CD4-positive, alpha-beta T cell treated with Interleukin-10 for 1 hour (primary cell): ENCODE measurements at regions not wholly inside any gene's neighbourhood (a gene's known extent, or its start where the extent isn't known, plus 50 kb on each side); places are given as distances from the start of the nearest gene placed in this dataset.
"Not testable (repeated sequence)": the region's sequence is repeated elsewhere in the genome, so short reads cannot be mapped to it uniquely, and the experiment has no call there.

Experiments
- DNase-seq: peaks from one replicate; pipeline ENCODE4 v3.0.0-alpha.2; 2020

DNA sequence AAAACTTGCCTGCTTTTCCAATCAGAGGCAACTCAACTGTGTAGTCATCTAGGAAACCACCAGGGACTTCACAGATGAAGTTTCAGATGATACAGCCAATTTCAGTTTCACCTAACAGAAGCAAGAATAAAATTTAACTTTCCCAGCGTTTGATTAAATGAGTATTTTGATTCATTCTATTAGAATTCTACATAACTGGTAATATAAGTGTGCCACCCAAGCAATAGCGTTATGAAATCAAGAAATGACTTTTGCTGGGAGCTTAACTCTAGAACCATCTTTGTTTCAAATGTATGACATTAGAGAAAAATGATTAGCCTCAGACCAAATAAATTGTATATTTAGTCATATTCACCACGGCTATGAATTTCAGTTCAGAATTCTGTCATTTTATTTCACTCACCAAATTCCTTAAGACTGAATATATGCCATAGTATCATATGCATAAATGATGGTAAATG lies 239.3 kb downstream of the NRIP1 start:
- DNase-seq: no peak

DNA sequence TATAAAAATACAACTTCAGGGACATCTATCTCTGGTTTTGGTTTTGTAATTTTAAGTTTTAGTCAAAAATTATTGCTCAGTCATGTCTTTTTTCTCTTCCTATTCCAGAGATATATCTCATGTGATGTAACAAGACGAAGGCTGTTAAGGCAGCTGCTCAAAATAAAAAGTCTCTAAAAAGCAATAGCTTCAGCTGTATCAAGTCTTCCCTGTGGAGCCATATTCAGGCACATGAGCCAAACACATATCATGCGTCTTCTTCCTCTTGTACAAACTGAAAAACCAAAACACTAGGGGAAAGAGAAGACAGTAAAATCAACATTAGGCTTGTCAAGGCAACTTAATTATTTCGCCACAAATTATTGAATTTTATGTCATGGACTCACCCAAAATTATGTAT lies 240.7 kb downstream of the NRIP1 start:
- no peak for DNase-seq

DNA sequence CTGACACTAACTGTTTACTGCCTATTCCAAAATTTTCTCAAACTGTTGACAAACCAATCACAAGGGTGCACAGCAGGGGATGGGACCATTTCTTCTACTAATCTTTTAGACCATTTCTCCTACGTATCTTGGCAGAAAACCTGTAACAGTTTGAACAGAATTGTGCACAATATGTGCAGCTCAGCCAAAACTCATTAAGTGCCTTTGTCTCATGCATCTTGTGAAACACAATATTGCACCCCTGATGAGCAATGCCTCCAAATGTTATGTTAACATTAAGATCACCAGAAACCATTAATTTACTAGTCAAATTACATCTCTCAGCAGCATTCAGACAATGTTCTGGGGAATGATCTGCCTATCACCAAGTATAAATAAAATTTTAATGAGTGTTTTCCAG lies 247.5 kb downstream of the NRIP1 start:
- no peak for DNase-seq

DNA sequence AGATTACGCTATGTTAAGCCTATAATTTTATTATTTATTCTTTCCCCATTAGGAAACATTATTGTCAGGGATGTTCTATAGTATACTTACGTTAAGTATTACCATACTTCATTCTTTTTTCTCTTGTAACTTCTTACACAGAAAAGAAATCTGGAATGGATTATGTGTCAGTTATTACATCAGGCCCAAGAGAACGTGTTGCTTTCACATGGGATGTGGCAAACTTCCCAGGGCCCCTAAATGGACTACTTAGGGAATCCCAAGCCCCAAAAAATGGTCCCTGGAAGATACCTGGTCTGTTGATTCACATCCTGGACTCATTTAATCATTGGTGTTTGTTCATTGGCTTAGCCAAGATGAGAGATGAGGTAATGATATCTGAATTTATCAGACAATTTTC lies 249.8 kb downstream of the NRIP1 start:
- no peak for DNase-seq

DNA sequence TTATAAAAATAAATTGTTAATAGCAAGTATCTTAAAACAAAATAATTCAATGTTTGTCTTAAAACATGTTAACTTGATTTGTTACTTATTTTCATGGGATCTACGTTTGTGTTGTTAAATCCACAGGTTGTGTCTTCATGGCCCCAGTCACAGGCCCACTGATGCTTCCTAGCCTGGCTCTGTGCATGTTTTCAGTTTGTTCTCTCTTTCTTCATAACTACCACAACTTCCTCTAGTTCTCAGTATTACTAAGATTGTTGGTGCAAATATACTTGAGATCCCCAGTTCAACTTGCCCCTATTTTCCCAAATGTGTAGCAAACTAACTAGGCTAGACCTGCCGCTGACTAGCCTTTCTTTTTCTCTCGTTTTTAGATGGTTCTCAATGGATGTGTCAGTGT lies 250.5 kb downstream of the NRIP1 start:
- no peak for DNase-seq

DNA sequence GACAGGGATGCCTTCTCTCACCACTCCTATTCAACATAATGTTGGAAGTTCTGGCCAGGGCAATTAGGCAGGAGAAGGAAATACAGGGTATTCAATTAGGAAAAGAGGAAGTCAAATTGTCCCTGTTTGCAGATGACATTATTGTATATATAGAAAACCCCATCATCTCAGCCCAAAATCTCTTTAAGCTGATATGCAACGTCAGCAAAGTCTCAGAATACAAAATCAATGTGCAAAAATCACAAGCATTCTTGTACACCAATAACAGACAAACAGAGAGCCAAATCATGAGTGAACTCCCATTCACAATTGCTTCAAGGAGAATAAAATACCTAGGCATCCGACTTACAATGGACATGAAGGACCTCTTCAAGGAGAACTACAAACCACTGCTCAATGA lies 258.1 kb upstream of the SAMSN1 start:
- DNase-seq: not testable (repeated sequence)

DNA sequence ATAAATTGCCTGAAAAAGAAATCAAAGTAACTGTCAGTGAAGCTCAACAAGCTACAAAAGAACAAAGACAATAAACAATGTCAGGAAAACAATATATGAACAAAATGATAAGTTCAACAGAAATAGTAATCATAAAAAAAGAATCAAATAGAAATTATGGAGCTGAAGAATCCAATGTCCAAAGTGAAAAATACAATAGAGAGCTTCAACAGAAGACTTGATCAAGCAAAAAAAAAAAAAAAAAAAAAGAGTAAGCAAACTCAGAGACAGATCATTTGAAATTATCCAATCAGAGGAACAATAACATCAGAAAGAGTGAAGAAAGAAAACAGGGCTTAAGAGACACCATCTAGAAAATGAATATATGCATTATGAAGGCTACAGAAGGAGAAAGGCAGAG lies 251.4 kb upstream of the SAMSN1 start:
- DNase-seq: no peak

DNA sequence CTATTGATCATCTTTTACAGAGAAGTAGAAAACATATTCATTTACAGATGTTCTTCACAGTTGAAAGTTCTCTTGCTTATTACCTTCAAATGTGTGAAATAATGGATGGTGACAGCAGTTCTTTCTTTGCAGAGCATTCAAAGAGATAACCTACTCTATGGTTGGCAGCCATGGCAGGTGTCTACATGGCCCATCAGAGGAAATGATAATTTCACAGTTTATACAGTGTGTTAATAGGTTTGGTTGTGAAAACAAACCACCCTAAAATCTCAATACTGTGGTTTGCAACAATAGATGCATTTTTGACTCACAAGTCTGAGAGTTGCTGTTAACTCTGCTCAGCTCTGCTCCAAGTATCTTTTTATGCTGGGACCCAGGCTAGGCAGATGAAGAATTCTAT lies 241.2 kb upstream of the SAMSN1 start:
- no peak for DNase-seq

DNA sequence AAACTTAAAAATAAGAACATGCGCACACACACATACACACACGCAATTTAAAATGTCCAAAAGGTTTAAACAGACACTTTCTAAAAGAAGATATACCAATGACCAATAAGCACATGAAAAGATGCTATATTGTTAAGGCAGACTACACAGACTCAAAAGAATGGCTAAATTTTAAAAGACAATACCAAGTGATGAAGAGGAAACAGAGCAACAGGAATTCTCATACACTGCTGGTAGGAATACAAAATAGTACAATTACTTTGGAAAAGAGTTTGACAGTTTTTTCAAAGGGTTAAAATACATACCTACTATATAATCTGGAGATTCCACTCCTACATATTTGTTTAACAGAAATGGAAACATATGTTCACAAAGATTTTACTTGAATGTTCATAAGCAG lies 239.6 kb upstream of the SAMSN1 start:
- DNase-seq: no peak

DNA sequence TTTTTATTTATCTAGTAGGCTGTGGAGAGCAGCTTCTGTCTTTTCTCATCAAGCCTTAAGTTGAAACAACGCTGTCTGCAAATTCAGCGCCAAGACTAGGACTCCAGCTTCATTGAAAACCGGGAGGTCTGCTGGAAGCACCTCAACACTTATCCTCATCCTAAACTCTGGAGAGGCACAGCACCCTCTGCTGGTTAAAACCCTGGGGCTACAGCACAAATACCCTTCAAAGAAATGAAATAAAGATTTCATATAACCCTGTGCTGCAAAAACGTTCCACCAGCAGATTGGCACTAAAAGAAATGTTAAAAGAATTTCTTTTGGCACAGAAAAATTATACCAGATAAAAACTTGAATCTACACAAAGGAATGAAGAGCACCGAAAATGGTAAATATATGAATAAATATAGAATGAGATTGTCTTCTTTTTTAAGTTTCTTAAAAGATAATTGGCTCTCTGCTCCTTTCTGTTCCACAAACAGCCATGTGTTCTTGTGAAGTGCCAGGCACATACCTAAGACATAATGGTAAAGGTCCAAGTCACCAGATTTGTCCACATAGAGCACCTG lies 227.7 kb upstream of the SAMSN1 start:
- peak; percentile 59 for DNase-seq

DNA sequence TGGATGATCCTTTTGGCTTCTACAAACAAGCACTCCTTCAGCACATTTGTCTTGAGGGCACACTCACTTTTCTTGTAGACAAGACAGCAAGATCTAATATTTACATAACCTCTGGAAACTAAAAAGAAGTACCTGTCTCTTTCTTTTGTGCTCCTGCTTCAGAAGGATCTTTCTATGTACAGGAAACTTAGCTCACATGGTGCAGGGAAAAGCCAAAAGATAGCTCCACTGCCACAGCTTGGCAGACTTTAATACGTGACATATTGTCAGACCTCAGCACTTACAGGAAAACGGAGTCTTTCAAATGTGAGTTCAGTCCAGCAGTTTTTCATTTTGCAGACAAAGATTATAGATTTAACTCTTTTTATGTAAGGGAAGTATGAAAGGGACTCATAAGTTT lies 225.5 kb upstream of the SAMSN1 start:
- no peak for DNase-seq

DNA sequence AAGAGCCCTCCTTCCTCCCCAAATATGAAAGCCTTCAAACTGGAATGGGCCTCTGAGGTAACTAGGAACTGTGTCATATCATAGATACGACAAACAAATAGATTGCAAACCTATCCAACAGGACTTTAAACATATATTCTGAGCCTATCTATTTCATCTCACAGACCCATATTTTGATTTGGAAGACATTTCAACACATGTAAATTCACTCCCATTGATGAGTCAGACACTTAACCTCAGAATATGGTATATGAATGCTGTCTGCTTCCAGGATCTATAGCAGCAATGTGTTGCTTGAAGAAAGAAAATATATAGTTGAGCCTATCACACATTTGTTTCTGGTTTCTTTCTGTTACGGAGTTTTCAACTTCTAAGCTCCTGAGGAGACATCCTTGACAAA lies 221.9 kb upstream of the SAMSN1 start:
- no peak for DNase-seq

DNA sequence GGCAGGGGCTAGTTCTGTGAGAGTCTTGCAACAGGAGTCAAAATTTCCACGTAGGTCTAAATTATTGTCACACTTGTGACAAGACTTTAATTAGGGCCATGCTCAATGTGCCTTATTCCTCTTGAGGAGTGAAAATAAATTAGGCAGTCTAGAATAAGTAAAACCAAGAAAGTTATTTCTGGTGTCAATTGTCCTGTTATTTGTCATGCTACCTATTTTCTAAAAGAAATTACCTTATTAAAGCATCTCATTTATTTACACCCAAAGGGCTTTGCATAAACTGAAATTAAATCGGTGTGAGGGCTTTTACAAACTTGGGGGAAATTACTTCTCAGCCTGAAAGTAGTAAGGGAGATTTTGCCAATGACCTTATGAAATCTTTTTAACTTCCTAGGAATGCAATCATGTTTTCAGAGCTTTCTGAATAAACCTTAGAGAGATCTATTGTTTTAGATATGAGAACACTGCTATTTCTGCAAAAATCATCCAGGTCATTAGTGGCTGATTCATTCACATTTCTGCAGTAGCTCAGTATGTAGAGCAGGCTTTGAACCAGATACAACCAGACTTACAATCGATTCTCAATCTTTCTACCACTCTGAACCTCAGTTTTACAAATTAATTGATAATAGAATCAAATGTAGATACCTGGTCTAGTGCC lies 221.2 kb upstream of the SAMSN1 start:
- no peak for DNase-seq

DNA sequence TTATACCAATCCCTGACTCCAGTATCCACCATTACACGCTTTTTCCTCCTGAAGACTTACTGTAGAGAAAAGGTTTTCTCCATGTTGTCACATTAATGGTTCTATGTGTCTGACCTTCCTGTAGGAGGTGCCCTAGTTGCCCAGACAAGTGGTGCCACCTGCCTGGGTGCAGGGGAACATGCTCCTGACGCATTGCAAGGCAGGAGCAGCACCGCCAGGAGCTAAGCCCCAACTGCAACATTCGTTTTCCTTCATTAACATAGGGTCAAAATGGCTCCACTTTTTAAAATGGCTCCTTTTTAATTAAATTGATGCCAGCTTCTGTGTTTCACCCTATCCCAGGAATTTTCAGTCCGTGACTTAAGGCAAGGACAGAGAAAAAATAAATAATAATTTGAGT lies 220.1 kb upstream of the SAMSN1 start:
- no peak for DNase-seq

DNA sequence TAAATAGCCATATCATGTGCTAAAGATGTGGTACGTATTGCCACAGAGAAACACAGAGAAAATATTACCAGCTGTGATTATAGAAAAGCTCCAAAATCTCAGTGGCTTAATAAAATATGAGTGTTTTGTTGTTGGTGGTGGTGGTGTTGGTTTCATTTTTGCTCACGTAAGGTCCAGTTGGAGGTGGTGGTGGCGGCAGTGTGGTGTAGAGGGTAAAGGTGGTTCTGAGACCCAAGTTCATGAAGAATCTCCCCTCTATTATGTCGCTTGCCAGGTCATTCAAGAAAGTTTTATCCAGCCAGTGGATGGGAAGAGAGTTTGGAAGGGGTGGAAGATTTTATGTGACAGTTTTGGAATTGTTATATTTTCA lies 217.6 kb upstream of the SAMSN1 start:
- DNase-seq: no peak

DNA sequence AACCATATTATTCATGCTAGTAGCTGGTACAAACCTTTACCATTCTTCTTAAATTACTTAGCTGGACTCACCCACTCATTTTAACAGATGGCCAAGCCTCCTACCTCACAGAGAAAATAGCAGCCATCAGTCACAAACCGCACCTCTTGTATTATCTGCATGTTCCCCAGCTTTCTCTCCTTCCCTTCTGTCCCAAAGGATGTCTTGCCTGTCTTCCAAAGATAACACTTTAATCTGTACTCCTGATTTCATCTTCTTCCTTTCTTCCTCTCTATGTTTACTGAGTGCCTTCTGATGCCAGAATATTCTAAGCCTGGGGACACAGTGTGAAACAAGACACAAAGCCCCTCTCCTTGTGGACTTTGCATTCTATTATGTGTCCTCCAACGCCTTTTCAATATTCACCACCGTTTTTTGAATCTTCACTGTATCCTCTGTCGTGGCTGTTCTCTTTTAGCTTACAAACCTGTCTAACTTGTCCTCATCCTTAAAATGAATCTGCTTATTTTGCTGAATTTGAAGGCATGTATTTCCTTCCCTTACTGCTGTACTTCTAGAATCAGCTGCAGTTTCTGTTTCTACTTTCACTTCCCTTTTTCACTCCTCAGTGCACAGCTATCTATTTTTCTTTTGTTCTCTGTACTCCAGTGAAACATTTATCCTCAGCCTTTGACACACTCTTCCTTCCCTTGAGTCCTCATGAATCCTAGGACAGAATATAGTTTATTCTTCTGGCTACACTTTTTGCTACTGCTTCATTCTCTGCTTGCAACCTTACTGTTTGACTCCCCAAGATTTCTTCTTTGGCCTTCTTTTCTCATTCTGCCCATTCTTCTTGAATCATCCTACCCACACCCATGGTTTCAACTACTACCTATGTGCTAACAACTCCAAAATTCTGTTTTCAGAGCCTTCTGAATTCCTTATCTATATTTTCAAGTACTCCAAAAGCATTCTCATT lies 216.9 kb upstream of the SAMSN1 start:
- peak; percentile 5 for DNase-seq

DNA sequence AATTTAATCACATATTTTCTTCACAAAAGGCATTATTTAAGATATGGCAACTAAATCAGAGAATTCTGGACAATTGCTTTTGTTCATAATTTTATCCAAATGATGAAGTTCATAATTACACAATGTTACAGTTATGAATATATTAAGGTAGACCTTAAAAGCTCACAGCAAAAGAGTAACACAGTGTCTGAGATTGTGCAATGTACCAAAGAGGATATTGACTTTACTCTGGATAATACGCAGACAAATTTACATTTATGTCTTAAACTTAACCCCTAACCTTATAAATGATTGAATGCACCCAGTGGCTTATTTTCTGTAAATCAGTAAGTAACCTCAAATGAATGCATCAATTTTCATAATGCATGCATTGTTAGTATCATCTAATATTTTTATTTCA lies 216.2 kb upstream of the SAMSN1 start:
- no peak for DNase-seq

DNA sequence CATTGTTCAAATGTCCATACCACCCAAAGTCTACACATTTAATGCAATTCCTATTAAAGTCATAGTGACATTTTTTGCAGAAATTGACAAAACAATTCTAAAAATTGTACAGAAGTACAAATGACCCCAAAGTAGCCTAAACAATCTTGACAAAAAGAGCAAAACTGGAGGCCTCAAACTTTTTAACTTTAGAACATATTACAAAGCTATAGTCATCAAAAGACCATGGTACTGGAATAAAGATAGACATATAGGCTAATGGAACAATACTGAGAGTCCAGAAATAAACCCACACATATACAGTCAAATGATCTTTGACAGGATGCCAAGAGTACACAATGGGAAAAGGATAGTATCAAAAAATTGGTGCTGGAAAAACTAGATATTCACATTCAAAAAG lies 213.2 kb upstream of the SAMSN1 start:
- DNase-seq: no peak

DNA sequence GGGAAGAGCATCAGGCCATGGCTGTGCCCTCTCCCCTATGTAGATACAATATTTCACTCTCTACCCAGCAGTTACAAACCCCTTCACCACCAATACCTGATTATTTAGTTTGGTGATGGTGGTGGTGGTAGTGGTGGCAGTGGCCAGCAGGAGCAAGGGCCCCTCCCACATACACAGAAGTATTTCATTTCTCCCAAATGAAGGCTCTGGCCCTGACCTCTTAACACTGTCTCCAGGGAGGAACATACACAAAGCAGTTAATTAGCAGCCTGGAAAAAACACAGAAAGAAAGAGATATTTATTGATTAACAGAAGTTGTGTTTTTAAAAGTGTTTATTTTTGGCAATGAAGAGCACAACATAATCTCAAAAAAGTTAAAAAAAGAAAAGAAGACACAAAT lies 212.7 kb upstream of the SAMSN1 start:
- no peak for DNase-seq

DNA sequence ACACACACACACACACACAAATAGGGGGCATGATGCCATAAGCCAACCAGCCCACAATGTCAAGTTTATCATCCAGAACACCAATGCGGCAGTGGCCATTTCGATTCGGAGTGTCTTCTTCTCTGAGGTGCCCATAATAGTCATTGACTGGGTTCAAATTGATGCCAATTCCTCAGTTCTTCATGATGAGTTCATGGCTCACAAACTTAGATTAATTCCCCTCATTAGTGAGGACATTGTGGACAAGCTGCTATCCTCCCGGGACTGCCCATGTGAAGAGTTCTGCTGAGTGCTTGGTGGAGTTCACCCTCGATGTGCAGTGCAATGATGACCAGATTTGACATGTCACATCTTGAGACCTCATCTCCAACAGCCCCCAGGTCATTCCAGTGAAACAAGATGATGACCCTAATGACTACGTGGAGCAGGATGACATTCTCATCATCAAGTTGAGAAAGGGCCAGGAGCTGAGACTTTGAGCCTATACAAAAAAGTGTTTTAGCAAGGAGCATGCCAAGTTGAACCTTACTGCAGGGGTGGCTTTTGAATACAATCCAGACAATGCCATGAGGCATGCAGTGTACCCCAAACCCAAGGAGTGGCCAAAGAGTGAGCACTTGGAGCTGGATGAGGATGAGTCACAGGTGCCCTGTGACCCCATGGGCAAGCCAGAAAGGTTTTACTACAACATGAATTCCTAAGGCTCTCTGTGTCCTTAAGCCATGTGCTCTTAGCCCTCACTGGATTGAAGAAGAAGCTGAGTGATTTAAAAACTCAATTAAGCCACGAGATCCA lies 211.6 kb upstream of the SAMSN1 start:
- DNase-seq: no peak

DNA sequence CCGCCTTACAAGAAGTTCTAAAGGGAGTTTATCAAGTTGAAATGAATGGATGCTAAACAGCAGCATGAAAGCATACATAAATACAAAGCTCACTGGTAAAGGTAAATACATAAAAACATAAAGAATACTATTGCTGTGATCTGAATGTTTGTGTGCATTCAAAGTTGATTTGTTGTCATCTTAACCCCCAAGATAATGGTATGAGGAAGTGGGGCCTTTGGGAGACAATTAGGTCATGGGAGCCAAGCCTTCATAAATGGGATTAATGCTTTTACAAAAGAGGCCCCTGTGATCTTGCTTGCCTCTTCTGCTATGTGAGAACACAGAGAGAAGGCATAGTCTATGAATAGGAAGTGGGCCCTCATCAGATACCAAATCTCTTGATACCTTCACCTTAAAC lies 209.0 kb upstream of the SAMSN1 start:
- DNase-seq: no peak

DNA sequence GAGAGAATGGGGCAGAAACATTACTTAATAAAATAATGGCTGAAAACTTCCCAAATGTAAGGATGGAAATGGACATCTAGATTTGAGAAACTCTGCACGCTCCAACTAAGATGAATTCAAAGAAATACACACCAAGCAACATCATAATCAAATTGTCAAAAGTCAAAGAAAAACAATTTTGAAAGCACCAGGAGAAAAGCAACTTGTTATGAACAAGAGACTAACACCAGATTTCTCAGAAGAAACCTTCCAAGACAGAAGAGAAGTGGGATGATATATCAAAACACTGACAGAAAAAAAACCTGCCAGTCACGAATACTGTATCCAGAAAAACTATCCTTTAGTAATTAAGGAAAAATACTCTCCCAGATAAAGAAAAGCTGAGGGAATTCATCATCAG lies 208.6 kb upstream of the SAMSN1 start:
- no peak for DNase-seq

DNA sequence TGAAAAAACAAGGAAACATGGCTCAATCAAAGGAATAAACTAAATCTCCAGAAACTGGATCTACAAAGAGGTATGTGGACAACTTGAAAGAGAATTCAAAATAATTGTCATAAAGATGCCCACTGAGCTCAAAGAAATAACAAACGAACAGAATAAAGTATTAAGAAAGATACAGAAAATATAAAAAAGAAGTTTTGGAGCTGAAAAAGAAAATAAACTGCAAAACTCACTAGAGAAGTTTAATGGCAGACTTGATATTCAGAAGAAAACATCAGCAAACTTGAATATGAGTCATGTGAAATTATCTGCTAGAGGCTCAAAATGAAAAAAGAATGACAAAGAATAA lies 208.1 kb upstream of the SAMSN1 start:
- DNase-seq: no peak
